Smooth muscle cell of the brain vasculature (primary cell): ENCODE measurements at regions not wholly inside any gene's neighbourhood (a gene's known extent, or its start where the extent isn't known, plus 50 kb on each side); places are given as distances from the start of the nearest gene placed in this dataset.
"Not testable (repeated sequence)": the region's sequence is repeated elsewhere in the genome, so short reads cannot be mapped to it uniquely, and the experiment has no call there.

Experiments
- DNase-seq: peaks from one replicate; pipeline ENCODE4 v3.0.0-alpha.2; 2012; ENCODE audit warnings: low read depth, low spot score

DNA sequence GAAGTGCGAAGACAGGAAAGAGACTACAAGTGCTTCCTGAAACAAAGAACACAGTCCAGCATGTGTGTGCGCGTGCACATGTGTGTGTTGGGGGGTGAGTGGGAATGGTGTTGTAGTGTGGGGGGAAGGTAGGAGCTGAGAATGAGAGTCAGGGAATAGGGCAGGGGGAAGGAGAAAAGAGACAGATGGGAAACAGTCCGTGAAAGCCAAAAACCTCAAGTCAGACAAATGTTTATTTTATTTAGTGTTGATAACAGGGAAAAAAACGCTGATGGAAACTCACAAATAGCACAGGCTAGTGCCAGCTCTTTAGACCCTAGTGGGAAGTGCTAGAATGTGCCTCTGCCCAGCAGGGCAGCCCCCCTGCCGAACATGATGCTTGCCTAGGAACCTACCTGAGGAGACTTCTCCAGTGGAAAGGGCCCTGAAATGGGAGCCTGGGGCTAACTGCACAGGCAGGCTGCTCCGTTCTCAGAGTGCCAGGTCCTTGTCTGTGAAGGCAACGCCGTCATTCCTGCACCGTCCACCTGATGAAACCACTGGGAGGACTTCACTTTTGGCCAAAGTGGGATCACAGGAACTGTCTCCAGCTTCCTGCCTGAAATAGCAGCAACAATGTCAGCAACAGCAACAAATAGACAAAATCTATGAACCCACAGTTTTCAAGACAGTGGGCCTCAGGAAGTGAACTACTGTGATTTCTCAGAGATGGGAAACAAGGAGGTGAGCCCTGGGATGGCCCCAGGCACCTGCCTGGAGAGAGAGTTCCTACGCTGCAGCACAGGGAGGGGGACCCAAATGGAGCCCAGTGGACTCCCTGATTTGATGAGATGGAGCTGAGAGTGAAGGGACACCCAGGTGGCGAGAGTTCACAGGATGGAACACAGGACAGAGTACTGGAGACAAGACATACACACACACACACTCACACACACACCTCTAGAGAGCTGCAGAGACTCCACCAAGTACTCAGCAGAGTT is 379.7 kb downstream of the RPS24 start:
- no peak for DNase-seq

DNA sequence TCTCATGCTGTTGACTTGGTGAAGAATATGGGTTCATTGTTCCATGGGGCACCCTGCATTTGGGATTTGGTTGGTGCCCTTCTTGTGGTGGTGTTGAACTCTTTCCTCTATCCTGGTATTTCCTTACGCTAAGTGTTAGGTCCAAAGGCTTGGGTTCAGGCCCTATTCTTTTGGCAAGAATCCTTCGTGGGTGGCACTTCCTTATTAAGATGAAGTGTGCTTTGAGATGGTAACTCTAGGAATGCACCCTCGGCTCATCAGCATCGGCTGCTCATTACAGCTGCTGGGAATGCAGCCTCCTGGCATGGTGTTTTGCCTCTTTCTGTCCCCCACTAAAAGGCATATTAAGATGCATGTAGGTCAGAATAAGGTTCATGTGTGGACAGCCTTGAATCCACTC is 380.7 kb downstream of the RPS24 start:
- DNase-seq: no peak

DNA sequence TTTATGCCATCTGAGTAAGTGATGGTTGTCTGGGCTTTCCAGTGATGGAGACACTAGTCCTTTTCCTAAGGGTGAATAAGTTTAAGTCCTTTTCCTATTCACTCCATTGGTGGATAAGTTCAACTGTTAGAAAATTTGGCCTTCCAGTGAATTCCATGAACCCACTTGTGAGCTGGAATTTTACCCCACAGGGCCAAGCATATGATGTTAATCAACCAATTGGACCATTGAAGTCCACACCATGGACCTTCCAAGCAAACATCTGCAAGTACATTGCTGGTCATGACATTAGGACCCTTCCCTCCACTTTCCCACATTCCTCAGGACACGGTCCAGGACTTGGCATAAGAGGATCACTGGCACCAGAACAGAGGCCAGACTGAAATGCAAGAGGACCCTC is 381.4 kb downstream of the RPS24 start:
- DNase-seq: no peak

DNA sequence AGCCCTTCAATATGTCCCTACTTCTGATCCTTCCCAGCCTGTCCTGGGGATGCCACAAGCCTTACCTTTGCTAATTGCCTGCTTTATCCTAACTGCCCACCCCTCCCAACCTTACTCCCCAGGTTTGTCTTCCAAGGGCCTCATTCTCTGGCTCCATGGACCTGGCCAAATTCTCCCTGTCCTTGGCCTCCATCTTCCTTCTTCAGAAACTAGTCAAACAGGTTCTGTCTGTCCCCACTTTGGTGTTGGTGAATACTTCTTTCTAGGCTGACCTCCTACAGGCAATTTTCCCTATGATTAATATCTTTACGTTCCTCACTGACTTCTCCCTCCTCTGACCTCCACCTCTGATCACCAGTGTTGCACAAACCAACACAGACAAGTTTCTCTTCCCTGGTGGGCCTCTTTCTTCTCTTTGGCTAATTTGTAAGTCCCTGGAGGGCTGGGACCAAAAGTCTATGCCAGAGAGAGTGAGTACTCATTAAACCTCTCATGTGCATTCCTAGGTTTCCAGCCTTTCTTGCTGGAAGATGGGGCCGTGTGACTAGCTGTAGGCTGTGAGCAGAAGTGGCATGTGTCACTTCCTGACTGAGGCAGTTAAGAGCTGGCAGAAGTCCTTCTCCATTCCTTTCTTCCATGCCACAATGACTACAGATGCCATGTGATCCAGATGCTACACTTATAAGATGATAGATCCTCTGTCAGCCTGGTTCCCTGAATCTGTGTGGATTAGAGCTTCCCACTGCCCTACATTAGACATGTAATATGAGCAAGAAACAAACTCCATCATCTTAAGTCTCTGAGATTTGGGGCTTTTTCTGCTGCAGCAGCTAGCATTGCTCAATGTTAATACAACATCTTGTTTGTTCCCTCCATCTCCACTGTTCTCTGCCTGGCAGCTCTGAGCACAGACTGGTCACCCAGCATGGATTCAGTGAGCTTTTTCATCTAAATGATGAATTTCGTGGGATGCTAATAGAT is 382.7 kb downstream of the RPS24 start:
- no peak for DNase-seq

DNA sequence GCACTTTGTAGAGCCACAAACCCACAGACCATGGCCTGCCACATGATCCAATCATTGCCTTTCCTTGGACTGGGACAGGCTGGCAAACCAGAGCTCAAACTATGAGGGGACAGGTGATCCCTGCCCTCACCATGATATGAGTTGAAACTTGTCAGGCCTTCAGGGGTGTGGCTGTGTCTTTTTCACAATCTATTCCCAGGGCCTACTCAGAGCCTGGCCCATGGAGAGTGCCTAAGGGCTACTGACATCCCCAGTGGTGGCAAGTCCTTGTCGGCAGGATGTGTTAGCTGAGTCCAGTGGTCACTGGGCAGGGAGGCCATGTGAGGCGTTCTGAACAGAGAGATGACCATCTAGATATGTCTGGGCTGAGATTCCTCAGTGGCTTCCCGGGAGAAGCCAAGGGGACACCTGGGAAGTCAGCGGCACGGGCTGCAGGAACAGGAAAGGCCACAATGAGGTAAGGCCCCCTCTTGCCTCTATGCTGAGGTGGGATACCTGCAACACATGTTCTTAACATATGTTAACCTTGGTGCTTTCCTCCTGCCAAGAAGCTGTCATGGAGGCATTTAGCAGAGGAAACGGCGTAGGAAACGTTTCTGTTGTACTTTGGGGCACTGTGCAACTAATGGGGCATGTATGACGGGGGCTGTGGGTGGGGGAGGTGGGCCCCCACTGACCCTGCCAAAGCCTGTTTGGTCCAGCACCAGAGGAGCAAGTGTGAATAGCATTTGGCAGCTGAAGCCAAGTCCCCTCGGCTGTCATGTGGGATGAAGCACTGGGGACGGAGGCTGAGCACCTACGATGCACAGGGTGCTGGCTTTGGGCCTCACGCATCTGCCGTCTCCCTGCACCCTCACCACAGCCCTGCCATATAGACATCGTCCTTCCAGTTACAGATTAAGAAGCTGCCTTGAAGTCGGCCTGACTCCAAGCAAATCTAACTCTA is 384.0 kb downstream of the RPS24 start:
- DNase-seq: no peak

DNA sequence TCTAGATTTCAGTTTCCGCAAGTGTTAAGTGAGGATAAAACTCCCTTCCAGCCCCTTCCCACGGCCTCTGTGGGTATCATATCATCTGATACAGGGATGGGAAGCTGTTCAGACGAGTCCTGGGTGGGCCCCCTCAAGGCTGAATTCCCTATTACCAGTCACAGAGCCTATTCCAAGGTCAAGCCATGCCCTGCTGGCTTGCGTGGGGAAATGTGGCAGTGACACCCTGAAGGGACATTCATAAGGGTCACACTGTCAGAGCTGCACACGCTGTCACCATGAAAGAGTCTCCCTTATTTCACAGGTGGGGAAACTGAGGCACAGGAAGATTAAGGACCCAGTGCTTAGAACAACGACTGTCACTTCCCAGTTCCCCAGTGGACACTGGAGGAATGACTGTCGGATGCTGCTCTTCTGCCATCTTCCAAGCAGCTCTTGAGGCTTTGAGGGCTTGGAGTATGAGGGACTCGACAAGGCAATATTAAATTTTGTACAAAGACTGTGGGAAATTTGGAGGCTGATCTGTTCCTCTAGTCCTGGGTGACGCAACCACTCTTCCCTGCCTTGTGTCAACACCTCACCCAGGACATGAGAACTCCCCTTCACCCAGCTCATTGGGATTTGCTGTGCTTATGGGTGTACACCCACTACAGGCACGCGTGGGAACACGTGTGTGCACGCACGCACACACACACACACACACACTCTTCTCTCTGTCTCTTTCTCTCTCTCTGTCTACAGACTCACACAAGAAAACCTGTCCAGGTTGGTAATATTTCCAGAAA is 386.0 kb downstream of the RPS24 start:
- no peak for DNase-seq

DNA sequence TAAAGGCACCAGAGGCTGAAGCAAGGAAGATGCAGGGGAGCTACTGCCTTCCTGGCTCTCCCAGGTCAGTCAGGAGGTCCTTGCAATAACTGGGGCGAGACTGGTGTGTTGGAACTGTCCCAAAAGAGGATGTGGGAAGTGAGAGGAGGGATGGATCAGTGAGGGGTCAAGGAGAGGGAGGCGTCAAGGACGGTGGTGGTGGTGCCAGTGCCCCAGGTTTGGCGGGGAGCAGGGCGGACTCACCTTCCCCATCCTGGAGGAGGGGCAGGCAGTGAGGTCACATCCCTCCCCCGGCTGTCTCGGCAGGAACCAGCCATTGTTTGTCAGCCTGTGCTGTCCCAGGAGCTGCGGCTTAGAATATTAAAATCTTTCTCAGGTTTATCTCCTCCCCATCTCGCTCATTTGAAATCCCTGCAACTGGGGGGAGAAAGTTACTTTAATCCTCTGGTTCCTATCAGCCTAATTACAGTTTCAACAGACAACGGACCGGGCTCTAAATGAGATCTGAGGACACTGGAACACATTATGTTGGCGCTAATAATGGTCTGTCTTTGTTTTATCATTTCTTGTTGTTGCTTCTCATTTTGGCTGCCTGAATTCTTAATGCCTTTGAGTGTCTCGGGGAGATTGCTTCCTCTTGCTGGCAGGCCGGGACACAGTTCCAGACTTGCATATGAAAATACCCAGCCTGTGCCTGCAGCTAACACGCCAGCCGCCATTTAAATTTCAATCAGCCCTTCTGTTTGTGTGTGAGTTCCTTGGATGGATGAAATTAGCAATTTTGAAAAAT is 387.5 kb downstream of the RPS24 start:
- no peak for DNase-seq

DNA sequence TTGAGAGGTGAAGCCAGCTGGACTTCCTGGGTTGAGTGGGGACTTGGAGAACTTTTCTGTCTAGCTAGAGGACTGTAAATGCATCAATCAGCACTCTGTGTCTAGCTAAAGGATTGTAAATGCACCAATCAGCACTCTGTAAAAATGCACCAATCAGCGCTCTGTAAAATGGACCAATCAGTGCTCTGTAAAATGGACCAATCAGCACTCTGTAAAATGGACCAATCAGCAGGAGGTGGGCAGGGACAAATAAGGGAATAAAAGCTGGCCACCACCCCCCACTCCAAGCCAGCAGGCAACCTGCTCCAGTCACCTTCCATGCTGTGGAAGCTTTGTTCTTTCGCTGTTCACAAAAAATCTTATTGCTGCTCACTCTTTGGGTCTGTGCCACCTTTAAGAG is 390.4 kb downstream of the RPS24 start:
- DNase-seq: not testable (repeated sequence)

DNA sequence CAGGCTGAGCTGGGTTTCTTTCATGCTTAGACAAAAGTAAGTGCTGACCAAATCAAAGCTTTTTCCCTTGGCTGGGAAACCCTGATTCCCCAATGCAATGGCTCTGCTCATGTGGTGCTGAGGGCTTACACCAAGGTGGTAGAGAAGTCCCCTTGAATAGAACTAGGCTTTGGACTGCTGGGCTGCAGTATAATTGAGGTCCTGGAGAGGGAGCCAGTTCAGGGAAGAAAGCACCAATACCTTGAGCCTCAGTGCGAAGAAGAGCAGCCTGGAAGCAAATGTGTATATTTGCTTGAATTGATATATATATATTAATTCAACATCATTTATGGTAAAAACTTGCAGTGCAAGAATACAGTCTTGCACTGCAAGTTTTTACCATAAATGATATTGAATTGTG is 391.1 kb downstream of the RPS24 start:
- DNase-seq: no peak

DNA sequence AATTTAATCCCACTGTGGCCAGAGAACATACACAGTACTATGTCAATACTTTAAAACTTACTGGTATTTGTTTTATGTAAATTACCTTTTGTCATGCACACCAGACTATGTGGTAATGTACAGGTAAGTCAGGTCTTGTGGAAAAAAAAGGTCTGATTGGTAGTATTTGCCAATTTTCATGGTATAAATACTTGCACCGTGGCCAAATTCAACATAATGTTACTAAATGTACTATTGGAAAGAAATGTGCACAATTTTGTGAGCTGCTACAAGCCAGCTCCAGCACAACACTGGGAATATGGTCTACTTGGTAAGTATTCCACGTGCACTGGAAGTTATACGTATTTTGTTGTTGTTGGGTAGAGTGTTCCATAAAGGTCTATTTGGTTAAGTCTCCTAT is 392.5 kb downstream of the RPS24 start:
- no peak for DNase-seq

DNA sequence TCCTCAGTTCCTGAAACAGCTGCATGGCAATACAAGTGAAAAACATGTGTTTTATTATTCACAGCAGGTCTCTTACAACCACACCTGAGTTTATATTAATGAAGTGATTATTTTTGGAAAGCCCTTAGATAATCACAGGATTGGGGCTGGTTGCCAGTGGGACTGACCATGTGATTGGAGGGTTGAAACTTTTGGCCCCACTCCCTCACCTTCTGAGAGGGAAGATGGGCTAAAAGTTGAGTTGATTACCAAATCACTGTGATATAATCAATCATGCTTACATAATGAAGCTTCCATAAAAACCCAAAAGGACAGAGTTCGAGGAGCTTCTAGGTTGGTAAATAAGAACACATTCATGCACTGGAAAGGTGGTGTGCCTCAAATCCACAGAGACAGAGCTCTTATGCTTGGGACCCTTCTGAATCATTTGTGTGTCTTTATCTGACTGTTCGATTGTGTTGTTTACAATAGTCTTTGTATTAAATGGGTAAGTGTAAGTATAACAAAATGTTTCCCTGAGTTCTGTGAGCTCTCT is 393.9 kb downstream of the RPS24 start:
- DNase-seq: no peak

DNA sequence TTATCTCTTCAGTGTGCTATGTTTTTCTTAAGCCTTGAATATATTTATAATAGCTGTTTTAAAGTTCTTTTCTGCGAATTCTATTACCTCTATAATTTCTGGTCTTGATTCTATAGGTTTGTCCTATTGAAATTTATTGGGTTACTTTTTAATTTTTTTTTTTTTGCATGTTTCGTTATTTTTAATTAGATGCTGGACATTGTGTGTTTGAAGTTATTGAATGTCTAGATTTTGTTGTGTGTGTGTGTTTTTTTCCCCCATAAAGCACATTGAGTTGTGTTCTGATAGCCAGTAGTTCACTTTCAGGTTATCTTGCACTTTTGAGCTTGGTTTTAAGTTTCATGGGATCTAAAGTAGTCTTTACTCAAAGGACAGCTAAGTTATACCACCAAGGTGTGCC is 394.9 kb downstream of the RPS24 start:
- DNase-seq: no peak

DNA sequence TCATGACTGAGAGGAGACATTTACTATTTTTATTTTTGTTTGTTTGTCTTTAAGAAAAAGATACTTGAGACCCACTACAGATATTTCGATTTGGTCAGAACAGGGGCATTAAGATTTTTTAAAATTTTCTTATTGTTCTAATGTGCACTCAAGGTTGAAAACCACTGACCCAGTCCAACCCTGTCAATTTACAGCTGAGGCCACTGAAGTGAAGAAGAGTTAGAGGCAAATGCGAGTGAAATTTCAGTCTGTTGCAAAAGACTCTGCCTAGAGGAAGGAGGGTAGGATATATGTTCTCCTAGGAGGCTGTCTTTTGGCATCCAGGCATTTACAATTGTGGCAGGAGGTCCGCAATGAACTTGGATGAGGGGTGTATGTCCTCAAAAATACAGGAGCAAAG is 396.3 kb downstream of the RPS24 start:
- DNase-seq: no peak

DNA sequence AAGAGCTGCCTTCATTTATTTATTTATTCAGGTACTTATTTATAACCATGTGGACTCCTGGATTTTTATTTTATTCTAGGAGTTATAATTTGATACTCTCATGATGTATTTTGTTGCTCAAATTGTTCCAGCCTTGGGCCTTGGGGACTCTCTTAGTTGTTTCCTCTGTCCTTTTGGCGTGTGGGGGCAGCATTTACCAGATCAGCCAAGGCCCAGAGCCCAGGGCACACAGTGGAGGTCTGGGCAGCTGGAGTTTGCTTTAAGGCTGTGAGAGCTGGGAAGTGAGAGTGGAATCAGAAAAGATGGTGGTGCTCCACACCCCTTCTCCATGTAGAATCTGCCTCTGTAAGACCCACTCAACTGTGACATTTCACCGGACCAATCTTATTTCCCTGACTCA is 398.9 kb downstream of the RPS24 start:
- no peak for DNase-seq

DNA sequence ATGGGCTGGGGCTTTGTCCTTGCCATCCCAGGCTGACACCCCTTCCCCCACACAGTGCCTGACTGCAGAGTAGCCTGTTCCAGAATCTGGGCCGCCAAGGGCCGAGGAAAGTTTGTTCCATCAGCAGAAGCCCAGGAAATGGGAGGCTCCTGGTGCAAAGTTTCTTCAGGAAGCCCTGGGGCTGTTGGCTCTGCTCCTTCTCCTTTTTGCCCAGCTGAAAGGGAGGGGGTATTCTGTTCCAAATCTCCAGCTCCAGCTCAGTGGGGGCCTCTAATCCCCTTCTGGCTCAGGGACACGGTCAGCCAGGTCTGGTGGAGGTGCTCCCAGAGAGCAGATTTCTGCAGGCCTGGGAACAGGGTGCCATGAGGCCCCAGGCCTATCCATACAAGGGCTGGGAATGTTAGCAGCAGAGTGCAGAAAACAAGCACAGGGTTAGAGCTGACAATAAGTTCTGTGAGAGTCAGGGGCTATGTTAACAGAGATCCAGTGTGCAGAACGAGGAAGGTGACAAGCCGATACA is 399.5 kb downstream of the RPS24 start:
- DNase-seq: no peak

DNA sequence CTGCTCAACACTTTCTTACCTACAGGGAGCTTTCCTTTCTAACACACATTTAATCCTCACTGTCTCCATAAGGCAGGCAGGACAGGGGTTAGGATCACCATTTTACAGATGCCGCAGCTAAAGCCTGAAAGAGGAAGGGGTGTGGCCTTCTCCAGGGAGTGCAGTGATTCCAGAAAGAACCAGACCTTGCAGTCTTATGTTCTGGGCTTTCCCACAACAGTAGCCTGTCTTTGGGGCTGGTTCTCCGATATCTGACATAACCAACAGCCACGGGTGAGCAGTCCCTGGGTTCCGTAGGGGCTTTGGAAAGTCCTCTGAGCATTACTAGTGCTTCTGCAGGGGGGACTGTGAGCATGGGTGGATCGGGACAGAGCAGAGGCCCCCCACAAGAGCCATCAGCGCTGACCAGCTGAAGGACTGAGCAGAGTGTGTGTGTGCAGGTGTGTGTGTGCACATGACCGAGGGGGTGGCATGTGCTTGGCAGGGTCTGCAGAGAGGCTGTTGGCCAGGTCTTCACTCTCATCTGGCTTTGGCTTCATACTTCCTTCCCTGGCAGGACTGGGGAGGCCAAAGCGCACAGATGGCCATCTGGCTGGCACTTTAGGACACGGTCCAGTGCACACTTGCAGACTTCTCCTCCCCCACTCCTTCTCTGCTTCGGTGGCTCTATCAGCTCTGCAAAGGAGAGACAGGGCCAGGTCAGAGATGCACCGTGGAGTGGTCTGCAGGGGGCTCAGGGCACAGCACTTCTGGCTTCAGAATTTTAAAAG is 400.3 kb downstream of the RPS24 start:
- no peak for DNase-seq

DNA sequence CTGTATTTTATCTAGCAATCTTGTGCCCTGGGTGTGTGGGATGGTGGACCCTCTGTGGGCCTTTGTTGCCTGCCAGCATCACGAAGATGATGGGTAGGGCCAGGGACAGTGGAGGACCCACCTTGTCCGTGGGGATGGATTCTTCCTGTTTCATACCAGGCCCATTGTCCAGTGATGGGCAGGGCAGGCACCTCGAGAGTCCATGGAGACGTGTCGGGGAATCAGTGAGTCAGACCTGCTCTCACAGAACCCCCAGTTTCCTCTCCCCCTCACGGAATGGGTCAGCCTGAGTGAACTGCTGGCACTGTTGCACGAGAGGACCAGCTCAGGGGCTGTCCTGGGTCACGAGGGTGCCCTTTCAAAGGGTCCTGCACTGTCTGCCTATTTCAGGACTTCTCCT is 401.2 kb downstream of the RPS24 start:
- no peak for DNase-seq

DNA sequence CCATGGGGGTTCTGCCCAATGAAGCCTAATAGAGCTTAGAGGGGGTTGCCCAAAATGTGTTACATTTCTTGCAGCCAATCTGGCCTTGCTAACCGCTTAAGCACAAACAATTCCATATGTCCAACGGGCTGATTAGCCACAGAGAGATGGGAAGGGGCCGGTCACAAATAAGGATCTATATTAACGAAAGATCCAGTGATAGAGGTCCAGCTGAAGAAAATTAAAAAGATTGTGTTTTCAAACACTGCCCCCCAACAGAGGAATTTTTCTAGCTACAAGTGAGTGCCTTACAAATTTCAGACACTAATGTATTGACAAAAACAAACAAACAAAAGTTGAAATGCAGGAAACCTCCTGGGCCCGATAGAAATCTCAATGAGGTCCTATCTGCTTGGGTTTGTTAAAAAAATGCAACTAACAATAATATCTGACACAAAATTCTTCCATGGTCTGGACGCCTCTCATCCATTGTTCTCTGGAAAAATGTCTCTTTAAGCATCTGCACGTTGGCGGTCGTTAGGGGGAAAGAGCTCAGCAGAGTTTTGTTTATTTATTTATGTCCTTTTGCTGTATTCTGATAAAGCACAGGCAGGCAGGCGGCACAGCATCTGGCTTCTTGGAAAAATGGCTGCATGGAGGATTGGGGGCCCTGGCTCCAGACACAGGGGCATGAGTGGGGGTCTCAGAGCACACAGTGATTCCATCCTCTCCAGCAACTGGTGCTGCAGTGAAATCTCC is 402.0 kb downstream of the RPS24 start:
- DNase-seq: no peak
